ENCODE measurements at regions not wholly inside any gene's neighbourhood (a gene's known extent, or its start where the extent isn't known, plus 50 kb on each side); places are given as distances from the start of the nearest gene placed in this dataset.
"Not testable (repeated sequence)": the region's sequence is repeated elsewhere in the genome, so short reads cannot be mapped to it uniquely, and the experiment has no call there.

- DNase-seq: no peak
Observed at GRCh38 chr1:185393815-185394214, 76.8 kb upstream of the IVNS1ABP start.

DNA sequence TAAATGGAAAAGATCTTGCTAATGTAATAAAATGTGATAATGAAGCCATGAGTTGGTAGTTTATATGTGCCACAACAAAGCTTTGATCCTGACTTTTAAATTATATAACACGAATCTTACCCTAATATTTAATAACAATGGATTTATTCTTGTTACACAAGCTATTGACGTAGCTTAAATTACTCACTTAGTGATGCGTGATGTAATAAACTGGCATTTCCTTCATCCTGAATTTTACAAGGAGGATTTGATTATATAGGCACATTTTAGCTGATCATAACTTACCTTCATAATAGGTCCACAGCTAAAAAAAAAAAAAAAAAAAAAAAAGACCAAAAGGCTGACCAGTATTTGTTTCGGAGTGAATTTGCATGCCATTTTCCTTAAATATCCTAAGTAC lies 76.2 kb upstream of the IVNS1ABP start:
- no peak for DNase-seq

DNA sequence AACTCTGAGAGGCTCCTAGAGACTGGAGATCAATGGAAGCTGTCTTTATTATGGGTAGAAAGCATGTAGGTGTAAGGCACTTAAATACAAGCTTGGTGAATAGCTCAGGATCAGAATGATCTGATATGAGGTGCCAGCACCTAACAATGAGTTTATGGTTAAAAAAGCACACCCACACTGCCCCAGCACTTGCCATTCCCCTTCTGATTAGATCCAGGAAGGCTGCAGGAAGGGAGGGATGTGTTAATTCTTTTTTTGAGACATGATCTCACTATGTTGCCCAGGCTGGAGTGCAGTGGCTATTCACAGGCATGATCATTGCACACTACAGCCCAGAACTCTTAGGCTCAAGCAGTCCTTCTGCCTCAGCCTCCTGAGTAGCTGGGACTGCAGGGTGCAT lies 71.8 kb upstream of the IVNS1ABP start:
- DNase-seq: no peak

- no peak for DNase-seq
Observed at GRCh38 chr1:185388346-185388745, 71.3 kb upstream of the IVNS1ABP start.

DNA sequence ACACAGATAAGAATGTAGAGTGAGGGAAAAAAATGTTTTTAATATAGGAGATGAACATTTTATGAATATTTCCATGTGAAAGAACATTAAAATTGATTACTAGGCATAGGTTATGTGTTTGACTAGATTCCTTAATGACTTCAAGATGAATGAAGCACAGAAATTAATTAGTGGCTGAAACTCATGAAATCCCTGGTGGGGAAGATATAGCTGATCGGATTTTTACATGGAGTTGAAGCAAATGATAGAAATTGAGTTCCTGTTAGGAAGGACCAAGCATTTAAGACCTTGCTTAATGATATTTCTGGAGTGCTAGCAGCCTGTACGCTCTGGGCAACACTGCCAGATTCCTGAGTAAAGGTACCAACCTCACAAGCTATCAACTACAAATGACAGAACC lies 68.9 kb upstream of the IVNS1ABP start:
- DNase-seq: no peak

DNA sequence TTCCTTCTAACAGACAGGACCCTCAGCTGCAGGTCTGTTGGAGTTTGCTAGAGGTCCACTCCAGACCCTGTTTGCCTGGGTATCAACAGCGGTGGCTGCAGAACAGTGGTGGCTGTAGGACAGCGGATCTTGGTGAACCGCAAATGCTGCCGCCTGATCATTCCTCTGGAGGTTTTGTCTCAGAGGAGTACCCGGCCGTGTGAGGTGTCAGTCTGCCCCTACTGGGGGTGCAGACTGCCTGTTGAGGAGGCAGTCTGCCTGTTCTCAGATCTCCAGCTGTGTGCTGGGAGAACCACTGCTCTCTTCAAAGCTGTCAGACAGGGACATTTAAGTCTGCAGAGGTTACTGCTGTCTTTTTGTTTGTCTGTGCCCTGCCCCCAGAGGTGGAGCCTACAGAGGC lies 66.8 kb upstream of the IVNS1ABP start:
- DNase-seq: not testable (repeated sequence)

- no peak for DNase-seq
Observed at GRCh38 chr1:185377831-185378230, 60.8 kb upstream of the IVNS1ABP start.

DNA sequence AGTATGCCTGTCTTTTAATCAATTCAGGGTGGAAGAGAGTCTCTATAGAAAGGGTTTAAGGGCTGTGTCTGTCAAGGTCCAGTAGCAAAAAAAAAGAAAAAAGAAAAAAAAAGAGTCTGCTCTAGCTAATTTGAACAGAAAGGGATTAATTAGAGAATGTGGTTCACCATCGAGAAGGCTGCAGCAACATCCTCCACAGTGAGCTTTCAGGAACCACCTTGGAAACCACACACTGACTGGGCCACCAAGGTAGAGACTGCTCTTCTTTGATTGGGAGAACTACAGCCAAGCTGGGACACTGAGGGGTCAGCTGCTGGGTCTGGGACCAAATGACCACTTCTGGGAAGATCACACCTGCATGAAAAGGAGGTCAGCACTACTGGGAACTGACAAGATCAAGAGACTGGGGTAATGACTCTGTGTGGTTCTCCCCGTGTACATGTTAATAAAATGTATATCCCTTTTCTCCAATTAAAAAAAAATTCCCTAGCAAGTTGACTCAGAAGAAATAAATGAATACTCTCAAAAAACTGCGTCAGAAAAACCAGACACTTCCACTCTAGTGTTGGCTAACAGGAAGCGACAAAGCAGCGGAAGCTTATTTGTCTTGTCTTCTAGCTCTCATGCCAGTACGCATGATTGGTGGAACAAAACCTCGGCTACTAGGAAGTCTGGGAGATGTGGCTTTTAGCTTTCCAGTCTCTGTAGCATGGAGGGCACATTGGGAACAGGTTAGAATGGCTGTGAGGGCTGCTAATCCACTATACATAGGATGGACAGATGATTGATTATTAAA lies 60.0 kb upstream of the IVNS1ABP start:
- no peak for DNase-seq

GRCh38 chr1:185376288-185376687 lies 59.2 kb upstream of the IVNS1ABP start:
- DNase-seq: no peak

GRCh38 chr1:185375583-185375982 lies 58.5 kb upstream of the IVNS1ABP start:
- DNase-seq: no peak

GRCh38 chr1:185373813-185374529 lies 56.9 kb upstream of the IVNS1ABP start:
- DNase-seq: no peak

- DNase-seq: no peak
Observed at GRCh38 chr1:185369786-185370185, 52.7 kb upstream of the IVNS1ABP start.

DNA sequence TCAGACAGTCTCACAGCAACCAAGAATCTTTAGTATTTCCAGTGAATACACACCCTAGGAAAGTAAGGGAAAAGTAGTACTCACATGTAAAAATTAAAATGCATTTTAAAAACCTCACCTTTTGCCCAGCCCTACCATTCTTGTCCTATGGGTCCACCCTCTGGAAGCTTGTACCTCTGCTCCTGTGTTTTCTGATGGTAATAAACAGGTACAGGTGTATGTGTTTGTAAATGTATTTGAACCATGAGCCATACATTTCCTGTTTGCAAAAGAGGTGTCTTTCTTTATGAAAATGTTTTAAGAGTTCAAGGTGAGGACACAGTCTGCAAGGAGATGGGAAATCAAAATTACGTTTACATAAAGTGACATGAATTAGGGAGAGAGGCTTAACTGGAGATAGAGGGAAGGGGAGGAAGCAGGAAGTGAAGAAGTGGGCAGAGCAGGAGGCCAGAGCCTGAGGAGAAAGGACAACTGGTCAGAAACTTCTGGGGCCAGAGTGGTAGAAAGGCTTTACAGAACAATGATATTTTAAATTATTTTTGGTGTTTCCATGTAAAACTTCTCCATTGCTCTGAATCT lies 52.0 kb upstream of the IVNS1ABP start:
- DNase-seq: no peak

- no peak for DNase-seq
Observed at GRCh38 chr1:185368313-185368855, 51.3 kb upstream of the IVNS1ABP start.

DNA sequence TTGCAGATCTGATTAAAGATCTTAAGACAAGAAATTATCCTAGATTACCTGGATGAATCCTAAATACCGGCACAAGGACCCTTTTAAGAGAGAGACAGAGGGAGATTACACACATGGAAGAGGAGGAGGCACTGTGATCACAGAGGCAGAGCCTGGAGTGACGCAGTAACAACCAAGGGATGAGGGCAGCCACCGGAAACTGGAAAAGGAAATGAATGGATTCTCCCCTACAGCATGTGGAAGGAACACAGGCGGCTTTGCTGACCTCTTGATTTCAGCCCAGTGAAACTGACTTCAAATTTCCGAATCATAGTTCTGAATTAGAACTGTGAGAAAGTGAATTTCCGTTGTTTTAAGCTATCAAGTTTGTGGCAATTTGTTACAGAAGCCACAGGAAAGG lies 50.2 kb upstream of the IVNS1ABP start:
- DNase-seq: no peak
